ENCODE measurements at regions not wholly inside any gene's neighbourhood (a gene's known extent, or its start where the extent isn't known, plus 50 kb on each side); places are given as distances from the start of the nearest gene placed in this dataset.

DNA sequence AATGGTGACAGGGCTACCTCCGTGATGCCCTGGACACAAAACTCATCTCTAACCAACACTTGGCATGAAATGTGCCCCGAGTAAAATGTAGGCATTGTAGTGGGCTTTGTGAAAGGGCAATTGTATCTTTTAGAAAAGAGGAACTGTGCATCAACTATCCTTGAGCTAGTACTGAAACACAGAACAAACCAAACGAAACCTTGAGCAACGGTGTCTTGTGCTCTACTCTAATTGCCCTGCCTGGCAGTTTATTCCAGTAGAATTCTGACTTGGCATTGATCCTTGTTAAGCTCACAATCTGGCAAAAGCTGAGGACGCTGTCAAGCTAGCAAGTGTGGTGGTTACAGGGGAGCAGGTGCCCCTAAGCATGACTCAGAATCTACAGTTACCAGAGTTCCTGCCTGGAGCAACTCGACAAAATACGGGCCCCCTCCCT lies 707.1 kb upstream of the SPRY2 start:
- no peaks in the 10 kb centered on the region for H3K9me1 ChIP-seq (replicated peaks; ENCODE audit: control insufficient read depth, extremely low read depth, insufficient read depth, low read length)
- no peak overlapping the region for H3K9ac ChIP-seq (replicated peaks; ENCODE audit: extremely low read depth, insufficient read depth, low read length)
- DNase-seq (ENCODE audit: low read depth, low spot score): no peak
- no peak overlapping the region for H3K27ac ChIP-seq (ENCODE audit: insufficient read depth, low read depth, low read length)
- H3K27me3 ChIP-seq (ENCODE audit: control insufficient read depth in 2 of 2, insufficient read depth in 2 of 2, low read length in 2 of 2): peaks cover 0 to 3% of the 10 kb centered on the region in 2 experiments
- intact Hi-C loops (cut with micrococcal nuclease) (no loop called here), dilution Hi-C loops (cut with MboI; ENCODE audit: extremely low pct_ligation_motif_present, low sequenced_read_pairs) (no loop called here)
- H3K4me1 ChIP-seq (ENCODE audit: control insufficient read depth, extremely low read depth, insufficient read depth, low read length): no peaks in the 10 kb centered on the region
- no peak overlapping the region for H3K4me2 ChIP-seq (ENCODE audit: insufficient read depth, low read length)
- no peaks in the 10 kb centered on the region for H3K36me3 ChIP-seq (ENCODE audit: control insufficient read depth in 2 of 2, extremely low read depth in 1 of 2, insufficient read depth in 2 of 2, low read length in 2 of 2)
- FAIRE-seq: no peak
- no peaks in the 10 kb centered on the region for H3K79me2 ChIP-seq (ENCODE audit: control insufficient read depth, insufficient read depth, low read length)
- BruUV-seq (replicated peaks): no TSS peak
- no peak for TF ChIP-seq POLR2A (IDR thresholded peaks at IDR 0.05; ENCODE audit: low read depth, low read length)
- H3K4me3 ChIP-seq (replicated peaks in 1 of 3; ENCODE audit: insufficient read depth in 1 of 3, low read depth in 1 of 3, low read length in 3 of 3): no peak overlapping the region
- POLR2A ChIA-PET: no interaction called here
- H2AFZ ChIP-seq (ENCODE audit: low read depth, low read length): no peak overlapping the region
- H3K9me3 ChIP-seq (replicated peaks; ENCODE audit: control insufficient read depth, insufficient read depth, low read length): no peaks in the 10 kb centered on the region
- CTCF ChIA-PET: interaction anchor here (1.6 kb wide), 1 partner anchor 69 kb away, joined by 6 read pairs; no protein-coding TSS in a partner anchor
- H4K20me1 ChIP-seq (replicated peaks; ENCODE audit: control insufficient read depth, extremely low read depth, insufficient read depth, low read length): no peaks in the 10 kb centered on the region

DNA sequence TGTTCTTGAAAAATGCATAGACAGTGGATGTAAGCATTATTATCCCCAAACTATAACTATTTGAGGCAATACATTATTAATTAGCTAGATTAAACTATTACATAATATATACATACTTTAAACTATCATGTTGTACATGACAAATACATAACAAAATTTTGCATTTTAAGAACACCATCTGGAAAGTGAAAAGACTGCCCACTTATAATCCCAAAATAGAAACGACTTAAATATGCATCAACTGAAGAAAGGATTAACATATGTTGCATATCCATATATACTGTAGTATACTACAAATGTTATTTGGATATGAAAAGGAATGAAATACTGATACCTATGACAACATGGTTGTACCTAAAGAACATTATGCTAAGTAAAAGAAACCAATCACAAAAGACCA lies 700.8 kb upstream of the SPRY2 start:
- no peak for FAIRE-seq
- POLR2A ChIA-PET: no interaction called here

More for the DNA sequence above, 700.8 kb upstream of the SPRY2 start:
- H3K79me2 ChIP-seq (ENCODE audit: control insufficient read depth, insufficient read depth, low read length): no peaks in the 10 kb centered on the region
- dilution Hi-C loops (cut with MboI; ENCODE audit: extremely low pct_ligation_motif_present, low sequenced_read_pairs) (no loop called here), intact Hi-C loops (cut with micrococcal nuclease) (no loop called here)
- H3K36me3 ChIP-seq (ENCODE audit: control insufficient read depth in 2 of 2, extremely low read depth in 1 of 2, insufficient read depth in 2 of 2, low read length in 2 of 2): no peaks in the 10 kb centered on the region
- TF ChIP-seq GATA2 (IDR thresholded peaks at IDR 0.05; ENCODE audit: insufficient read depth, insufficient read length, low read depth, low read length) (no peak), POLR2AphosphoS5 (IDR thresholded peaks at IDR 0.05; ENCODE audit: insufficient read depth, low read depth, low read length) (no peak), JUN (IDR thresholded peaks at IDR 0.05; ENCODE audit: borderline replicate concordance, insufficient read depth, insufficient read length, low read depth) (no peak), EZH2 (IDR thresholded peaks at IDR 0.05; ENCODE audit: borderline replicate concordance, low read depth, low read length, severe bottlenecking) (no peak), POLR2A (IDR thresholded peaks at IDR 0.05; ENCODE audit: low read depth, low read length) (no peak)
- no peak overlapping the region for H3K9ac ChIP-seq (replicated peaks; ENCODE audit: extremely low read depth, insufficient read depth, low read length)
- H3K4me1 ChIP-seq (ENCODE audit: control insufficient read depth, extremely low read depth, insufficient read depth, low read length): no peaks in the 10 kb centered on the region
- no peak overlapping the region for H3K4me2 ChIP-seq (ENCODE audit: insufficient read depth, low read length)
- peaks cover 0 to 1% of the 10 kb centered on the region in 2 experiments for H3K27me3 ChIP-seq (ENCODE audit: control insufficient read depth in 2 of 2, insufficient read depth in 2 of 2, low read length in 2 of 2)
- no peak overlapping the region for H2AFZ ChIP-seq (ENCODE audit: low read depth, low read length)
- no peaks in the 10 kb centered on the region for H3K9me1 ChIP-seq (replicated peaks; ENCODE audit: control insufficient read depth, extremely low read depth, insufficient read depth, low read length)
- no peak for DNase-seq (ENCODE audit: low read depth, low spot score)
- no peak overlapping the region for H3K27ac ChIP-seq (ENCODE audit: insufficient read depth, low read depth, low read length)
- no peaks in the 10 kb centered on the region for H3K9me3 ChIP-seq (replicated peaks; ENCODE audit: control insufficient read depth, insufficient read depth, low read length)
- H4K20me1 ChIP-seq (replicated peaks; ENCODE audit: control insufficient read depth, extremely low read depth, insufficient read depth, low read length): no peaks in the 10 kb centered on the region
- H3K4me3 ChIP-seq (replicated peaks in 1 of 3; ENCODE audit: insufficient read depth in 1 of 3, low read depth in 1 of 3, low read length in 3 of 3): no peak overlapping the region
- CTCF ChIA-PET: no interaction called here
- no TSS peak for BruUV-seq (replicated peaks)

Data from endothelial cell of umbilical vein (primary cell).